B cell (primary cell): ENCODE measurements at regions not wholly inside any gene's neighbourhood (a gene's known extent, or its start where the extent isn't known, plus 50 kb on each side); places are given as distances from the start of the nearest gene placed in this dataset.

ENCODE experiments used
- EZH2 ChIP-seq: IDR thresholded peaks from 2 replicates; pipeline ENCODE4 v1.6.1; 2012; ENCODE audit warnings: borderline replicate concordance, low read depth, mild to moderate bottlenecking, moderate library complexity, low read length; ENCODE audit not compliant: insufficient read depth, poor library complexity, severe bottlenecking
- TF ChIP-seq, protein P1 (sequence below): fragments of 200-600 bp; IDR thresholded peaks from one replicate; pipeline ENCODE4 v1.8.0; 2022; ENCODE audit warnings: antibody characterized with exemption, mild to moderate bottlenecking

DNA sequence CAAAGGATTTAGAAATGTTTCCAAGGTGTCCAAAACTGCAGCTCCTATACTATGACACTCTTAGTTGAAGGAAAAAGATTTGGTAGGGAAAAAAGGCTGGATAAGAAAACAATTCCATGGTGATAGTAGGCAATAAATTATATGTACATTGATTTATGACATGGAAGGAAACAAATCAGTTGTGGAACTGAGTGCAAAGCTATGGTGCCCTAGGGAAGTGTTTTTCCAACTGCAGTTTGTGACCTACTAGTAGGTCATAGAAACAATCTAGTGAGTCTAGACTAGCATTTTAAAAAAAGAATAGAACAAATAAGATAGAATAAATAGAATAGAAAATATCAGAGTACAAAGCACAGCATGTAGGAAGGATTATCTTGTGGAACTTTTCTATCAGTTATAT, 58.4 kb upstream of the TSPAN5 start:
- TF ChIP-seq, protein P1, sequence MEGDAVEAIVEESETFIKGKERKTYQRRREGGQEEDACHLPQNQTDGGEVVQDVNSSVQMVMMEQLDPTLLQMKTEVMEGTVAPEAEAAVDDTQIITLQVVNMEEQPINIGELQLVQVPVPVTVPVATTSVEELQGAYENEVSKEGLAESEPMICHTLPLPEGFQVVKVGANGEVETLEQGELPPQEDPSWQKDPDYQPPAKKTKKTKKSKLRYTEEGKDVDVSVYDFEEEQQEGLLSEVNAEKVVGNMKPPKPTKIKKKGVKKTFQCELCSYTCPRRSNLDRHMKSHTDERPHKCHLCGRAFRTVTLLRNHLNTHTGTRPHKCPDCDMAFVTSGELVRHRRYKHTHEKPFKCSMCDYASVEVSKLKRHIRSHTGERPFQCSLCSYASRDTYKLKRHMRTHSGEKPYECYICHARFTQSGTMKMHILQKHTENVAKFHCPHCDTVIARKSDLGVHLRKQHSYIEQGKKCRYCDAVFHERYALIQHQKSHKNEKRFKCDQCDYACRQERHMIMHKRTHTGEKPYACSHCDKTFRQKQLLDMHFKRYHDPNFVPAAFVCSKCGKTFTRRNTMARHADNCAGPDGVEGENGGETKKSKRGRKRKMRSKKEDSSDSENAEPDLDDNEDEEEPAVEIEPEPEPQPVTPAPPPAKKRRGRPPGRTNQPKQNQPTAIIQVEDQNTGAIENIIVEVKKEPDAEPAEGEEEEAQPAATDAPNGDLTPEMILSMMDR: no peak
- TF ChIP-seq EZH2: no peak
